Stimulated activated naive CD4-positive, alpha-beta T cell treated with Interleukin-2 at 50 U/mL for 16 hours (primary cell): ENCODE measurements at regions not wholly inside any gene's neighbourhood (a gene's known extent, or its start where the extent isn't known, plus 50 kb on each side); places are given as distances from the start of the nearest gene placed in this dataset.

Source experiments
- DNase-seq: peaks from one replicate; lab custom pipeline; 2025; lab: John Stamatoyannopoulos, UW

DNA sequence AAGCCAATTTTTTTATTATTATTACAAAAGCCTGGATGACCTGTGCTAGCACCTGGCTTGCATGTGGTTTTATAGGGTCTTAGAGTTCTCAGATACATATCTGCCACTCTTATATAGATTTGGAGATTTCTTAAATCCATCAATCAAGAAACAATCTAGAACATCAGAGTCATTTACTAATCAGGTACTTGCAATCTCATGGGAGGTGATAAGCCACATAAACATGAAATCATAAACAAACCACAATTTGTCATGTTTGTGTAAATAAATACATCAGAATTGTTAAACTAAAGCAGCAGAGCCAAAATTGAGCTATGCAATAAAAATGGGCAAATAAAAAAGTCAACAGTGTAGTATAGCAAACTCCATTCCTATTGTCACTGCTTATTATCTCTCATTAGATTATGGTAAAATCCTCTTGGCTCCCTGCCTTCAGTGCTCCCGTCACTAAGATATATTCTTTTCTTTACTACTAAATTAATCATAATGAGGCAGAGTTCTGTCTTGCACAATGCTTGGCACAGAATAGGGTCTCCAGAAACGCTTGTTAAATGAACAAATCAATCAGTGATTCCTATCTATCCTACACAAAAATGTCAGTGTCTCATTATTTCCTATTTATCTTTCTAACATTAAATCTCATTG is 108.7 kb upstream of the TTC29 start:
- no peak for DNase-seq

GRCh38 chr4:147056940-147057610 is 111.4 kb upstream of the TTC29 start:
- no peak for DNase-seq

GRCh38 chr4:147057611-147058190 is 112.0 kb upstream of the TTC29 start:
- no peak for DNase-seq

- no peak for DNase-seq
Measured at GRCh38 chr4:147059064-147059731, 113.5 kb upstream of the TTC29 start.

DNA sequence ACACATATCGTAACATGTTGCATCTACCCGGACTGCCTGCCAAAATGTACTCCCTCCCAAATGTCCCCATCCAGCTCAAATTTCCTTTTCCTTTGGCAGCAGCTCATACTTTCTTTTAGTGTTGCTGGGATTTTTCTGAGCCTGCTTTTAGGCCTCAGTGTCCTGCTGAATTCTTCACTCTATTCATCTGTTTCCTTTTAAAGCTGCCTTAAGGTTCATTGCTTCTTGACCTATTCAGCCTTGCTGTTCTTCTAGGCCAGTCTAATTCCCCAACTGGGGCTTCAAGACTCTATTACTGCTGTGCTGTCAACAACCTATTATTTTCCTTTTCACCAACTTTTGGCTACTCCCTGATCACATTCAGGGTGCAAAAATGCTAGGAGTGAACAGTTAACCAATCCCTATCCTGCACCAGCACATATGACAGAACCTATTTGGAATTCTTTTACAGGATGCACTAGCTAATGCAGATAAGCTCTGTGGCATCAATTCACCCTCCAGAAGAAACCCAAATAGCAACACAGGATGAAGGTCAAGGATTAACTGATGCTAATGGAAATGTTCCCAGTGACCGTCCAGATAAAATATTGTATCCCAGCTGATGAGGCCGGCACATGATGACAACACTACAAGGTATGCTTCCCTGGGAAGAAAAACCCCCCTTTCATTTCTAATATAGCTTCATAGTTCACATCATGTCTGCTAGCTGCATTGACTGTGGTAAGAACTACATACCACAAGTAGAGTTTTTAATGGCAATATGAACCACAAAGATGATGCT is 114.7 kb upstream of the TTC29 start:
- DNase-seq, result no peak

GRCh38 chr4:147064856-147065255 is 119.2 kb upstream of the TTC29 start:
- DNase-seq, result no peak

DNA sequence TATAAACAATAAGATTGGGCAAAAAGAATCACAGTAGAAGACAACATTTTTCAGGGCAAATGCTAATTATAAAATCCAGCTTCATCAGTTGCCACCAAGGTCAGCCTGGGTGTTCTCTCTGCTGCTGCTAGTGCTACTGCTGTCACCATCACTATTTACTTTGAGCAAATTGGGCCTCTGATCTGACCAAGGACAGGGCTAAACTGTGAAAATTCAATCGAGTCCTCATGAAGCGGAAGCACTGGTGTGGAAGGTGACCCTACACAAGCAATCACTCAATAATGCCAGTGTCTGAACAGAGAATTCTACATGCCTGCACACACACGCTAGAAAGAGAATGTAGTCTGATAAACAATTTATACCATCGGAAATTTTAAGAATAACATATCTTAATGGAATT is 122.9 kb upstream of the TTC29 start:
- no peak for DNase-seq

DNA sequence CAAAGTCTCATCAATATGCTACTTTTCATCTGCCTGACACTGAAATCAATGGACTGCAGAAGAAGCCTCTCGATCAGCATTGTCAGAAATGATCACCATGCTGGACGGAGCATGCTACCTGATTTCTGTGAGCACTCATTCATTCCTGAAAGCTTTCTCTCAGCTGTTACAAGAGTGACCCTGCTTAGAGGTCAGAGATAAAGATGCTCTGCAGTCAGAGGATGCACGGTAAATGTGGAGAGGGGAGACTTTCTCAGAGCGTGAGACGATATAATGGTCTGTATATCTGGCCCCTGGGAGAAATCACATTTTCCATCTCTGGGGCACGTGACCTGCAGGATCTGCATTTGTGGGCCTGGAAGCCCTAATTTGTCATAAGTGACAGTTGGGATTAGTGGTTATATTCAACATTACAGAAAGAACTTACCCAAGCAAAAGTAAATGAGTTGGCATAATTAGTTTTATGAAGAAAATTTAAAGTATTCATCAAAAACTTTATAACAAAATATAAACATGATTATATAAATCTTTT is 125.6 kb upstream of the TTC29 start:
- DNase-seq, result no peak

DNA sequence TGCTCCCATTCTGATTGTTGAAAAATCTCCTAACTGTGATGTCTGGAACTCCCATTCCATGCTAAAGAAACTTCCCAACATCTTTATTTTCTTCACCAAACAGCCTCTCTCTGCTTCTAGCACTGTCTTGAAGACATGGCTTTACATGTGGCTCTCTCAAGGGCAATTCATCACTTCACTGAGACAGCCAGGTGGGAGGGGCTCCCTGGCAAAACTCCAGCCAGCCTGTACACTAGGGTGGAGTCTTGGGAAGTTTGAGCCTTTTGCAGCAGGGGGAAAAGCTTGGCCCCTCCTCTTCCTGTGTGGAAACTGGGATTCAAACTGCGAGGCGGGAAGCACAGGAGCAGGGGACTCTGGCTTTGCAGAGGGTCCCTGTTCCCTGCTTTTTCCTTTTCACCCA is 130.5 kb upstream of the TTC29 start:
- DNase-seq, result no peak

DNA sequence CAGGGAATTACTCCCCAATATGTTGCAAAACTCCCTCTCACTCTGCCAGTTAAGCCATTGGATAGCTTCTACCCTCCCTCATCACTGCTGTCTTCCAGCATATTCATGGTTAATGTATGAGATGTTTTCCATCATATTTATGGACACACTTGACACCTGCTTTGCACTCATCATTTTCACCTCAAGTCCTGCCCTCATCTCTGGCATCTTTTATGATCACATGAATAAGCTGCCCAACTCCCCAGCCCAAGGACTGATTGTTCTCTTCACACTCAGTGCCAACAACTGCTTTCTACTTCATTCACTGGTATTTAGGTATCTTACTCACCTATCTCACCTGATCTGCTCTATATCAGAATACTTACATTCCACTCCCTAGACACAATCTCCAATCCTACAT is 131.1 kb upstream of the TTC29 start:
- no peak for DNase-seq

DNA sequence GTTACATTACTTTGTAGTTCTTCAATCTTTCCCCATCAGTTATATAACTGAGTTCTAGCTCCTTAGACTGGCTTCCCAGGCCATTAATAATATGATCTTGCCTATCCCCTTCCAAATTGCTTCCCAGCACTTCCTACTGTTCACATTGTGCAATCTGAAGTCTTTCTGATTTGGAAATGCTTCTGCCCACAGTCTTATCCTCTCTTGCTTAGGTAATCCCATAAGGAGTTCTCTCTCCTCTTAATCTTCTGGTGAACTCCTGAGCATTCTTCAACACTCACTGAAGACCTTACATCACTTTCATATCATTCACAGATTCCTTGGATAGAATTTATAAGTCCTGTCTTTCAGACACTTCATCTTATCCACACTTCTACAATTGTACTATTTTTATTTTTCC is 132.7 kb upstream of the TTC29 start:
- DNase-seq, result no peak

DNA sequence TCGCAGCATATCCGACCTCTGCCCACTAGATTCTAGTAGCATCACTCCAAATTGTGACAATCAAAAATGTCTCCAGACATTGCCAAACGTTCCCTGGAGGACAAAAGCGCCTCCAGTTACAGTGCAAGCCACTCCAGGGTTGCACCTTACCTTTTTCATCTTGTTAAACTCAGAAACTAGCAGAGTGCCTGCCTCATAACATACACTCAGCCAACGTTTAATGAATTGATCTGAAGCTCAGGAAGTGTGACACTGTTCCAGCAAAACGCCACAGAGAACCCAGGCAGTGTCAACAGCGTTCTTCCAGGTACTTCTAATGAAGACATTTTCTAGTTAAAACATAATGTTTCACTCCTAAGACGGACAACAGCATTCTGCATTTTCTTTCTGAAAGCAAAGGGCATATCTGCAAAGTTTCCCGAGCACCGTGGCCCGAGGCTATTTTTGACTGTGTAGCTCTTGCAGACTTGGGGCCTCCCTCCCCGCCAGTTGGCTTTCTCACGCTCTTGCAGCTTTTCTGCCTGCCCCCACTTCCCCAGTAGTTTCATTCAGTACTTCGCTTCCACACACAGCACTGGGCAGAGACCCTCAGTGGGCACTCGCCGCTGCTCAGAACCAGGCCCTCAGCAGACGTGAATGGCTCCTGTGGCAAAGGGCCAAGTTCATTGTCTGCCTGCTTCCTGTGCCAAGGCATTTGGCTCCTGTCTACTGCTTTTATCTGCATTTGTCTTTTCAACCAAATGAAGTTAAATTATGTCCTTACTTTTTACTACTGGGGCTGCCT is 133.4 kb upstream of the TTC29 start:
- DNase-seq, result no peak

- DNase-seq, result no peak
Measured at GRCh38 chr4:147084861-147085260, 139.2 kb upstream of the TTC29 start.

- no peak for DNase-seq
Measured at GRCh38 chr4:147085781-147086180, 140.1 kb upstream of the TTC29 start.

GRCh38 chr4:147088146-147088545 is 142.5 kb upstream of the TTC29 start:
- DNase-seq, result no peak

GRCh38 chr4:147090486-147090885 is 144.8 kb upstream of the TTC29 start:
- no peak for DNase-seq

DNA sequence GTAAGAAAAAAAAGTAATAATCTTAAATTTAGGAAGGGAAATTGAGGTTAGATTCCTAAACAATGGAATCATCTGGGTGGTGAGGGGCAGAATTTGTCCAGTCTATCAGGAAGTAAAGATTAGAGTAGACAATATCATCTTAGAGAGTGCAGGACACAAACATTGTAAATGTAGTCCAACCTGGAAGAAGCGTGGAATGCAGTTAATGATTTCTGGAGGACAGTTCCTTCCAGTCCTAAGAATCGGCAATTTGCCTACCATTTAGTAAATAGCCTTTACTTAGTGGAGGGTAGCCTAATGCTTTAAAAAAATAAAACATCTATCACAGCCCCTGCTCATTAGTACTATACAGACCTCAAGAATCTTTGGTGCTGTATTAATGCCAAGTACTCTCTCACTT is 147.5 kb upstream of the TTC29 start:
- DNase-seq, result no peak

DNA sequence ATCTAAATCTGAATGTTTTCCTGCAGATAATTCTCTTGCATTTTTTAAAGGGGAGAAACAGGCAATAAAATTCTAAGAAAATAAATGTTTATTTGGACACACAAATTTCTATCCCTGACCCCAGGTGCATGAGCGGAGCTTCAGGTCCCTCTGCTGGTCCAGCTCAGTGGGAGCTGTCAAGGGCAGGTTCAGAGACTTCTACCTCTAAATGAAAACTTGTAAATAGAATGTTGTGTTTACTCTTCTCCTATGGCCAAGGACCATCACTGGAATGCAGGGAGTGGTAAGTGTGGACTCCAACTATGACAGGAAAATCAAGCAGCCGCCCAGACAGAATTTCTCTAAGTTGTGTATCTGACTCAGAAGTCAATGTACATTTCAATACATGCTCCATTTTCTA is 148.6 kb upstream of the TTC29 start:
- no peak for DNase-seq

DNA sequence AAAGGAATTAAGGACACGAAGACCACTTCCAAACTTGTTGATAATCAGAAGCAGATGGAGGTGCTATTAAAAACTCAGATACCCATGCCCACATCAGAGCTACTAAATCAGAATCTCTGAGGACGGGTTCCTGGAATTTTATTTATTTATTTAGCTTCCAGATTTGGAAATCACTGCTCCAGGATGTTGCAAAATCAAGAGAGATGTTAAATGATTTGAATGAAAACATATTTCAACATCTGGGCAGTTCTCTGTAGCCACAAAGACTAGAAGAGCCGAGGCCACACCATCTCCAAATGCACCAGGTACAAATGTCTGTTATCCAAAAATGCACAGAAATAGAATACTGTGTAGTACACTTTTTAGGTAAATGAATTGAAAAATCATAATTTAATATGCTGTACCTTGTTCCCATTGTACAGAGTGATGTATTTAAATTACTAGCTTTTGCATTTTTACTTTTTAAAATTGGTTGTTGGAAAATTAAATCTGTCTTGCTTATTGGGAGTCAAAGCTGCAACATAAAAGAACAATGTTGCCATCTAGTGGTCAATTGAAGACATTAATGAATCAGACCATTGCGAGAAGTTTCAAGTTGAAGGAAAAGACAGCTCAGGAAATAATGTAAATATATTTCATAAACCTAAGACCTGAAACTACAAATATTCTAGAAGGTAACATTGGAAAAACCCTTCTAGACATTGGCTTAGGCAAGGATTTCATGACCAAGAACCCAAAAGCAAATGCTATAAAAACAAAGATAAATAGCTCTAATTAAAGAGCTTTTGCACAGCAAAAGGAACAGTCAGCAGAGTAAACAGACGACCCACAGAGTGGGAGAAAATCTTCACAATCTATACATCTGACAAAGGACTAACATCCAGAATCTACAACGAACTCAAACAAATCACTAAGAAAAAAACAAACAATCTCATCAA is 151.3 kb upstream of the TTC29 start:
- DNase-seq, result no peak

- DNase-seq, result no peak
Measured at GRCh38 chr4:147101678-147102077, 156.0 kb upstream of the TTC29 start.
